ENCODE measurements at regions not wholly inside any gene's neighbourhood (a gene's known extent, or its start where the extent isn't known, plus 50 kb on each side); places are given as distances from the start of the nearest gene placed in this dataset.

DNA sequence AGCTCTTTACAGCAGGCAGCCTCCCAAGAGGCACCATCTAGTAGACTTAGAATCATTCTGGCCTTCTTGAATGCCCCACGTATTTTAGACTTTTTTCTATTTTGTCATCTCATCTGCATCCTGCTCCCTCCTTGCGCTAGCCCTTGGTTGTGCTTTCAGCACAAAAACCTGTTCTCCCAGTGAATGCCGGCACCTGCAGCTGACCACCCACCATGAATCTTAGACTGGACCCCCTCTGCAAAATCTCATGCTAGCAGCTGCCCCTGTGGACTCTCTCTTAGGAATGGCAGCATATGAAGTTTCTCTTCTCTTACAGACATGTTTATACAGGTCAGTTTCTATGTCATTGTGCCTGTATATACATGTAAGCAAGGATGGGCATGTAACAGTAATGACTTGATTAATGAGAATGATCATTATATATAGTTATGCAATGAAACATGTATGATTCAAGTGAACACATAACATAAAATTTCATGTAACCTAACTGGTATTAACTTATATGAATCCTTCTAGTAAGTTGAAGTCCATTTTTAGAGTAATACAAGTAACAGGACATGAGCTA, 159.8 kb downstream of the SUCLG1 start:
- TF ChIP-seq CTCF (conservative IDR thresholded peaks at IDR 0.05; ENCODE audit: low read depth, low read length) = no peak
- TF ChIP-seq EZH2phosphoT487 (IDR thresholded peaks at IDR 0.05; ENCODE audit: borderline replicate concordance, low read length) = no peak
